HL-60 (cell line): ENCODE measurements at regions not wholly inside any gene's neighbourhood (a gene's known extent, or its start where the extent isn't known, plus 50 kb on each side); places are given as distances from the start of the nearest gene placed in this dataset.

Experiments
- CTCF ChIP-seq: IDR thresholded peaks from one replicate; pipeline ENCODE4 v1.5.1; 2011; ENCODE audit warnings: low read length, control low read depth, inconsistent platforms; ENCODE audit not compliant: insufficient read depth
- POLR2AphosphoS5 ChIP-seq: IDR thresholded peaks from 2 replicates; pipeline ENCODE4 v1.6.1; 2012; ENCODE audit warnings: low read depth

GRCh38 chr4:35347276-35347675 is 897.0 kb downstream of the ARAP2 start:
- TF ChIP-seq CTCF, result no peak
- no peak for TF ChIP-seq POLR2AphosphoS5
